ENCODE measurements at regions not wholly inside any gene's neighbourhood (a gene's known extent, or its start where the extent isn't known, plus 50 kb on each side); places are given as distances from the start of the nearest gene placed in this dataset.

GRCh38 chr11:37109286-37109585, 511.2 kb upstream of the RAG2 start:
- TF ChIP-seq POLR2A (IDR thresholded peaks at IDR 0.05; ENCODE audit: low read length), result no peak
- no peak for TF ChIP-seq GATA1 (IDR thresholded peaks at IDR 0.05; ENCODE audit: low read depth, low read length)
